ENCODE measurements at regions not wholly inside any gene's neighbourhood (a gene's known extent, or its start where the extent isn't known, plus 50 kb on each side); places are given as distances from the start of the nearest gene placed in this dataset.

GRCh38 chr13:29706923-29707322 lies 111.4 kb upstream of the SLC7A1 start:
- TF ChIP-seq CTCF (IDR thresholded peaks at IDR 0.05) = no peak
- DNase-seq = no peak
- Histone ChIP-seq H3K4me3 (no peak overlapping the region), H3K36me3 (no peaks in the 10 kb centered on the region), H3K4me1 (no peaks in the 10 kb centered on the region), H3K27me3 (no peaks in the 10 kb centered on the region), H3K9ac (ENCODE audit: low read depth in 2 of 2, low read length in 2 of 2) (no peak overlapping the region), H3K27ac (no peak overlapping the region), H3K9me3 (no peaks in the 10 kb centered on the region)
- intact Hi-C loops (cut with DNase I) = no loop called here

DNA sequence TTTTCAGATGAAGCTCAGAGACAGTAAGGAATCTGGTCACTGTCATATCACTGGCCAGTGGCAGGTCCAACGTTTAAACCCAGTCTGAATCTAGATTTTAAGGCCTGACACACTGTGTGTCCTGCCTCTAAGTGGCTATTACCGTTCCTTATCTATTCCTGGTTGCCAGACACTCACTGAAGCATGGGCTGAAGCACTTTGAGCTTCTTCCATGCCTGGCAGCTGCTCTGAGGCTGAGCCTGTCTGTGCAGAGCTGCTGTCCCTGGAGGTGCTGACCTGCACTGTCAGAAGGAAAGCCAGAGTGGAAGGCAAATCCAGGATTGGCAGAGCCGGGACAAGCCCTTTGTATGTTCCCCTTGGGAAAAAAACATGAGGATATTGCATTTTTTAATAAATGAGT lies 109.2 kb upstream of the SLC7A1 start:
- Histone ChIP-seq H3K9me3 (no peaks in the 10 kb centered on the region), H3K4me1 (no peaks in the 10 kb centered on the region), H3K27ac (no peak overlapping the region), H3K27me3 (no peaks in the 10 kb centered on the region), H3K9ac (ENCODE audit: low read depth in 2 of 2, low read length in 2 of 2) (no peak overlapping the region), H3K36me3 (no peaks in the 10 kb centered on the region), H3K4me3 (no peak overlapping the region)
- no peak for DNase-seq
- intact Hi-C loops (cut with DNase I) = no loop called here
- no peak for TF ChIP-seq CTCF (IDR thresholded peaks at IDR 0.05)

DNA sequence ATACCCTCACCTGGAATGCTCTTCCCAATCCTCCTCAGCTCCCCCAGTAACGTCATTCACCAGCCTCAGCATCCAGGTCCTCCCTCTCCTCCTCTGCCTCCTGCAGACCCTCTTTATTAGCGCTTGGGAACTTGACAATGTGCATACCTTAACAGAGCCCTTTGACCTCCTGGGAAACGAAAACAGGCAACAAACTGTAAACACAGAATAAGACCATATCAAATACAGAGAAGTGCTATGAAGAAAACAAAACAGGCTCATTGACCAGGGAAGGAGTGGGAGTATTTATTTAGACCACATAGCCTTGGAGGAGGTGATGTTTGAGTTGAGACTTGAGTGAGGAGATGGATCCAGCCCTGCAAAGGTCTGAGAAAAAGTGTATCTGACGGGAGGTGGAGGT lies 107.9 kb upstream of the SLC7A1 start:
- no peaks in the 10 kb centered on the region for H3K4me1 ChIP-seq

DNA sequence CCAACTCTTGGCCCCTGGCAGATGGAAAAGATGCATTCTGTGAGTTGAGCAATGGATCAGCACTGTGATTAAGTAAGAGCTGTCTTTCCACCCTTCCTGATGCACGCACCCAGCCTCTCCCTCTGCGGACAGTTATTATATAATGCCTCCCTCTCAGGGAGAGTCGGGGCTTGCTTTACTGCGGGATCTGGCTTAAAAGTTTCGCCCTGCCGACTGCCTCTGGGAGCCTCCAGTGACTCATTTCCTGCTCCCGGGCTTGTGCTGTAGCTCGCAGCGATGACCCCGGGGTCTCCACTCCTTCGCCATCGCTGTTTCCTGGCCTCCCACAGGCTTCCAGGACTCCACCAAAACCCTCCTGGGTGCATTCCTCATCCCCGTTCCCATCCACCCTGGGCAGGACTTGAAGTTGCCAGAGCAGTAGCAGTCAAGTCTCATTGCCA lies 107.4 kb upstream of the SLC7A1 start:
- no peak for DNase-seq
- Histone ChIP-seq H3K27ac (no peak overlapping the region), H3K27me3 (no peaks in the 10 kb centered on the region), H3K9me3 (no peaks in the 10 kb centered on the region), H3K36me3 (no peaks in the 10 kb centered on the region), H3K4me1 (no peaks in the 10 kb centered on the region), H3K4me3 (no peak overlapping the region), H3K9ac (ENCODE audit: low read depth in 2 of 2, low read length in 2 of 2) (no peak overlapping the region)
- no peak for TF ChIP-seq CTCF (IDR thresholded peaks at IDR 0.05)
- intact Hi-C loops (cut with DNase I) = no loop called here

More for the DNA sequence above, 107.9 kb upstream of the SLC7A1 start:
- H3K27me3 ChIP-seq = no peaks in the 10 kb centered on the region
- TF ChIP-seq CTCF (IDR thresholded peaks at IDR 0.05) = no peak
- no peak overlapping the region for H3K9ac ChIP-seq (ENCODE audit: low read depth in 2 of 2, low read length in 2 of 2)
- H3K9me3 ChIP-seq = no peaks in the 10 kb centered on the region
- no peak overlapping the region for H3K4me3 ChIP-seq
- H3K27ac ChIP-seq = no peak overlapping the region
- DNase-seq = no peak
- intact Hi-C loops (cut with DNase I) = no loop called here
- H3K36me3 ChIP-seq = no peaks in the 10 kb centered on the region

DNA sequence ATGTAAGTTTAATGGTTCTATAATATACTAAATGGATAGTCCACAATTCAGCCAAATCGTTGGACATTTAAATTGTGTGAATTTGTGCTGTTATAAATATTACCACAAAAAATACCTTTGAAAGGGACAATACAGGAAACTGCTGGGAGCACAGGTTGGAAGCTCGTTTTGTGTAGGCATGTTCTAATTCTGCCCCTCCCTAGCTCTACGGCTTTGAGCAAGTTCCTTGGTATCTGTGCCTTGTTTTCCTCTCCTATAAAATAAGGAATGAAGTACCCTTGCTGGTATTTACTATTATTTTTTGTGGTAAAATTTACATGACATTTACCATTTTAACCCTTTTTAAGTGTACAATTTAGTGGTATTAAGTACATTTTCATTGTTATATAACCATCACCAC lies 102.6 kb upstream of the SLC7A1 start:
- DNase-seq = no peak
- intact Hi-C loops (cut with DNase I) = no loop called here
- Histone ChIP-seq H3K4me3 (no peak overlapping the region), H3K4me1 (no peaks in the 10 kb centered on the region), H3K9me3 (no peaks in the 10 kb centered on the region), H3K27me3 (no peaks in the 10 kb centered on the region), H3K27ac (no peak overlapping the region), H3K9ac (ENCODE audit: low read depth in 2 of 2, low read length in 2 of 2) (no peak overlapping the region), H3K36me3 (no peaks in the 10 kb centered on the region)
- TF ChIP-seq CTCF (IDR thresholded peaks at IDR 0.05) = no peak

GRCh38 chr13:29696606-29697005 lies 101.1 kb upstream of the SLC7A1 start:
- intact Hi-C loops (cut with DNase I) = no loop called here

More at GRCh38 chr13:29696606-29697005, 101.1 kb upstream of the SLC7A1 start:
- Histone ChIP-seq H3K27me3 (no peaks in the 10 kb centered on the region), H3K9me3 (no peaks in the 10 kb centered on the region), H3K4me3 (no peak overlapping the region), H3K36me3 (no peaks in the 10 kb centered on the region), H3K27ac (no peak overlapping the region), H3K4me1 (no peaks in the 10 kb centered on the region), H3K9ac (ENCODE audit: low read depth in 2 of 2, low read length in 2 of 2) (no peak overlapping the region)
- no peak for TF ChIP-seq CTCF (IDR thresholded peaks at IDR 0.05)
- no peak for DNase-seq
